ENCODE measurements at regions not wholly inside any gene's neighbourhood (a gene's known extent, or its start where the extent isn't known, plus 50 kb on each side); places are given as distances from the start of the nearest gene placed in this dataset.
A peak's percentile ranks its signal among the peaks of the same experiment; 100 is the strongest.
"Not testable (repeated sequence)": the region's sequence is repeated elsewhere in the genome, so short reads cannot be mapped to it uniquely, and the experiment has no call there.

GRCh38 chr2:36238106-36238505, 117.5 kb upstream of the CRIM1 start:
- Histone ChIP-seq H3K27ac (no peak overlapping the region), H3K4me3 (no peak overlapping the region)

GRCh38 chr2:36235882-36236281, 119.7 kb upstream of the CRIM1 start:
- peak overlapping the region in 1 of 21 experiments; percentile 20 for H3K27ac ChIP-seq
- H3K4me3 ChIP-seq = no peak overlapping the region

- H3K27ac ChIP-seq = peak overlapping the region in 2 of 21 experiments; percentile 20 to 38
- no peak overlapping the region for H3K4me3 ChIP-seq
These were observed 120.2 kb upstream of the CRIM1 start for GRCh38 chr2:36235426-36235825.

- H3K4me3 ChIP-seq = no peak overlapping the region
- H3K27ac ChIP-seq = no peak overlapping the region
These were observed 132.3 kb upstream of the CRIM1 start for GRCh38 chr2:36223259-36223658.

GRCh38 chr2:36222485-36222884, 133.1 kb upstream of the CRIM1 start:
- Histone ChIP-seq H3K27ac (no peak overlapping the region), H3K4me3 (no peak overlapping the region)

- H3K27ac ChIP-seq = no peak overlapping the region
- H3K4me3 ChIP-seq = no peak overlapping the region
These were observed 140.9 kb upstream of the CRIM1 start for GRCh38 chr2:36214691-36215090.

- H3K27ac ChIP-seq = no peak overlapping the region
- H3K4me3 ChIP-seq = no peak overlapping the region
These were observed 152.2 kb upstream of the CRIM1 start for GRCh38 chr2:36203366-36203765.

GRCh38 chr2:36197181-36197971, 158.2 kb upstream of the CRIM1 start:
- Histone ChIP-seq H3K4me3 (no peak overlapping the region), H3K27ac (no peak overlapping the region)

GRCh38 chr2:36193680-36194079, 161.9 kb upstream of the CRIM1 start:
- Histone ChIP-seq H3K4me3 (no peak overlapping the region), H3K27ac (no peak overlapping the region)

- H3K4me3 ChIP-seq = no peak overlapping the region
These were observed 162.6 kb upstream of the CRIM1 start for GRCh38 chr2:36192983-36193382.

GRCh38 chr2:36190097-36190496, 165.5 kb upstream of the CRIM1 start:
- no peak overlapping the region for H3K4me3 ChIP-seq
- no peak overlapping the region for H3K27ac ChIP-seq

More at GRCh38 chr2:36192983-36193382, 162.6 kb upstream of the CRIM1 start:
- H3K27ac ChIP-seq = no peak overlapping the region

GRCh38 chr2:36185624-36186023, 170.0 kb upstream of the CRIM1 start:
- no peak overlapping the region for H3K4me3 ChIP-seq
- H3K27ac ChIP-seq = no peak overlapping the region

- Histone ChIP-seq H3K27ac (no peak overlapping the region), H3K4me3 (no peak overlapping the region)
These were observed 170.7 kb upstream of the CRIM1 start for GRCh38 chr2:36184848-36185247.

- H3K4me3 ChIP-seq, H3K27ac ChIP-seq: not testable (repeated sequence)
These were observed 174.6 kb upstream of the CRIM1 start for GRCh38 chr2:36180789-36181482.

GRCh38 chr2:36180293-36180692, 175.3 kb upstream of the CRIM1 start:
- H3K4me3 ChIP-seq, H3K27ac ChIP-seq: not testable (repeated sequence)

- H3K4me3 ChIP-seq = not testable (repeated sequence)
These were observed 175.8 kb upstream of the CRIM1 start for GRCh38 chr2:36179668-36180269.

GRCh38 chr2:36178384-36178783, 177.2 kb upstream of the CRIM1 start:
- H3K27ac ChIP-seq = peak overlapping the region in 1 of 21 experiments; percentile 16
- no peak overlapping the region for H3K4me3 ChIP-seq

More at GRCh38 chr2:36179668-36180269, 175.8 kb upstream of the CRIM1 start:
- not testable (repeated sequence) for H3K27ac ChIP-seq

GRCh38 chr2:36177282-36177681, 178.3 kb upstream of the CRIM1 start:
- Histone ChIP-seq H3K27ac (no peak overlapping the region), H3K4me3 (no peak overlapping the region)

- no peak overlapping the region for H3K27ac ChIP-seq
These were observed 180.7 kb upstream of the CRIM1 start for GRCh38 chr2:36174920-36175319.

GRCh38 chr2:36173760-36174404, 181.7 kb upstream of the CRIM1 start:
- H3K27ac ChIP-seq = no peak overlapping the region
- H3K4me3 ChIP-seq = no peak overlapping the region

More at GRCh38 chr2:36174920-36175319, 180.7 kb upstream of the CRIM1 start:
- H3K4me3 ChIP-seq = no peak overlapping the region

Data from skin epidermis (tissue), 12 donors.